Fibroblast of villous mesenchyme (primary cell): ENCODE measurements at regions not wholly inside any gene's neighbourhood (a gene's known extent, or its start where the extent isn't known, plus 50 kb on each side); places are given as distances from the start of the nearest gene placed in this dataset.

Experiments used
- DNase-seq: peaks from one replicate; pipeline ENCODE4 v3.0.0-alpha.2; 2010; ENCODE audit warnings: low read depth
- H3K4me3 ChIP-seq: 2 replicates; pipeline ENCODE4 v1.5.1; 2011; ENCODE audit warnings: low read depth, mild to moderate bottlenecking, low read length
- CTCF ChIP-seq: IDR thresholded peaks from 2 replicates; pipeline ENCODE4 v1.5.1; 2012; ENCODE audit warnings: low read depth, mild to moderate bottlenecking, low read length; ENCODE audit not compliant: insufficient read depth

- TF ChIP-seq CTCF: no peak
- DNase-seq: no peak
- H3K4me3 ChIP-seq: no peak overlapping the region
Observed at GRCh38 chr3:66592016-66592761, 91.4 kb upstream of the LRIG1 start.

GRCh38 chr3:66592927-66593625 lies 92.3 kb upstream of the LRIG1 start:
- no peak for TF ChIP-seq CTCF
- H3K4me3 ChIP-seq: no peak overlapping the region
- DNase-seq: peak; percentile 65

- TF ChIP-seq CTCF: no peak
- no peak overlapping the region for H3K4me3 ChIP-seq
Observed at GRCh38 chr3:66593978-66594377, 93.2 kb upstream of the LRIG1 start.

GRCh38 chr3:66597308-66597863 lies 96.6 kb upstream of the LRIG1 start:
- no peak for DNase-seq
- no peak for TF ChIP-seq CTCF

More at GRCh38 chr3:66593978-66594377, 93.2 kb upstream of the LRIG1 start:
- peak; percentile 68 for DNase-seq

GRCh38 chr3:66598168-66598567 lies 97.3 kb upstream of the LRIG1 start:
- H3K4me3 ChIP-seq: no peak overlapping the region
- no peak for TF ChIP-seq CTCF
- DNase-seq: peak; percentile 34

More at GRCh38 chr3:66597308-66597863, 96.6 kb upstream of the LRIG1 start:
- no peak overlapping the region for H3K4me3 ChIP-seq

GRCh38 chr3:66602237-66602636 lies 101.4 kb upstream of the LRIG1 start:
- TF ChIP-seq CTCF: no peak
- H3K4me3 ChIP-seq: no peak overlapping the region
- no peak for DNase-seq
